ENCODE measurements at regions not wholly inside any gene's neighbourhood (a gene's known extent, or its start where the extent isn't known, plus 50 kb on each side); places are given as distances from the start of the nearest gene placed in this dataset.

- no peak for DNase-seq (ENCODE audit: low read depth in 1 of 2, low spot score in 1 of 2)
Observed at GRCh38 chr2:150789376-150789905, 302.0 kb upstream of the RND3 start.

- no peak for DNase-seq (ENCODE audit: low read depth in 1 of 2, low spot score in 1 of 2)
Observed at GRCh38 chr2:150788426-150789140, 301.1 kb upstream of the RND3 start.

- DNase-seq (ENCODE audit: low read depth in 1 of 2, low spot score in 1 of 2), result no peak
Observed at GRCh38 chr2:150787353-150788093, 300.1 kb upstream of the RND3 start.

GRCh38 chr2:150784389-150784788, 296.9 kb upstream of the RND3 start:
- DNase-seq (ENCODE audit: low read depth in 1 of 2, low spot score in 1 of 2), result no peak

- DNase-seq (ENCODE audit: low read depth in 1 of 2, low spot score in 1 of 2), result no peak
Observed at GRCh38 chr2:150783896-150784295, 296.4 kb upstream of the RND3 start.

GRCh38 chr2:150783015-150783414, 295.5 kb upstream of the RND3 start:
- no peak for DNase-seq (ENCODE audit: low read depth in 1 of 2, low spot score in 1 of 2)

- DNase-seq (ENCODE audit: low read depth in 1 of 2, low spot score in 1 of 2), result no peak
Observed at GRCh38 chr2:150782613-150783012, 295.1 kb upstream of the RND3 start.

- DNase-seq (ENCODE audit: low read depth in 1 of 2, low spot score in 1 of 2), result no peak
Observed at GRCh38 chr2:150781142-150781541, 293.7 kb upstream of the RND3 start.

- DNase-seq (ENCODE audit: low read depth in 1 of 2, low spot score in 1 of 2), result no peak
Observed at GRCh38 chr2:150778828-150779227, 291.4 kb upstream of the RND3 start.

GRCh38 chr2:150769421-150769820, 282.0 kb upstream of the RND3 start:
- DNase-seq (ENCODE audit: low read depth in 1 of 2, low spot score in 1 of 2), result no peak

GRCh38 chr2:150767991-150768746, 280.7 kb upstream of the RND3 start:
- DNase-seq (ENCODE audit: low read depth in 1 of 2, low spot score in 1 of 2), result no peak

- DNase-seq (ENCODE audit: low read depth in 1 of 2, low spot score in 1 of 2), result no peak
Observed at GRCh38 chr2:150762571-150762970, 275.1 kb upstream of the RND3 start.

GRCh38 chr2:150759531-150759930, 272.1 kb upstream of the RND3 start:
- DNase-seq (ENCODE audit: low read depth in 1 of 2, low spot score in 1 of 2), result no peak

- no peak for DNase-seq (ENCODE audit: low read depth in 1 of 2, low spot score in 1 of 2)
Observed at GRCh38 chr2:150759106-150759505, 271.6 kb upstream of the RND3 start.

GRCh38 chr2:150752229-150752628, 264.8 kb upstream of the RND3 start:
- no peak for DNase-seq (ENCODE audit: low read depth in 1 of 2, low spot score in 1 of 2)

- DNase-seq (ENCODE audit: low read depth in 1 of 2, low spot score in 1 of 2), result no peak
Observed at GRCh38 chr2:150750720-150751119, 263.3 kb upstream of the RND3 start.

- DNase-seq (ENCODE audit: low read depth in 1 of 2, low spot score in 1 of 2), result no peak
Observed at GRCh38 chr2:150742094-150742493, 254.6 kb upstream of the RND3 start.

GRCh38 chr2:150735894-150736498, 248.5 kb upstream of the RND3 start:
- no peak for DNase-seq (ENCODE audit: low read depth in 1 of 2, low spot score in 1 of 2)

- no peak for DNase-seq (ENCODE audit: low read depth in 1 of 2, low spot score in 1 of 2)
Observed at GRCh38 chr2:150733051-150733618, 245.7 kb upstream of the RND3 start.

- DNase-seq (ENCODE audit: low read depth in 1 of 2, low spot score in 1 of 2), result no peak
Observed at GRCh38 chr2:150732491-150732890, 245.0 kb upstream of the RND3 start.

- no peak for DNase-seq (ENCODE audit: low read depth in 1 of 2, low spot score in 1 of 2)
Observed at GRCh38 chr2:150732064-150732463, 244.6 kb upstream of the RND3 start.

Measured in activated CD4-positive, alpha-beta T cell treated with anti-CD3 and anti-CD28 coated beads, Interleukin-2, amount 50 U/mL, for 24 hours (primary cell).